T47D (cell line): ENCODE measurements at regions not wholly inside any gene's neighbourhood (a gene's known extent, or its start where the extent isn't known, plus 50 kb on each side); places are given as distances from the start of the nearest gene placed in this dataset.
A peak's percentile ranks its signal among the peaks of the same experiment; 100 is the strongest.
"Not testable (repeated sequence)": the region's sequence is repeated elsewhere in the genome, so short reads cannot be mapped to it uniquely, and the experiment has no call there.

Experiments
- DNase-seq, 2 experiments: peaks; one replicate each; pipeline versions ENCODE4 v3.0.0 to v3.0.0-alpha.2; 2011 to 2012; ENCODE audit warnings: low read depth in 1 of 2, low spot score in 1 of 2
- JUND ChIP-seq: IDR thresholded peaks from 2 replicates; pipeline ENCODE4 v1.6.1; 2012; ENCODE audit warnings: low read depth
- in situ Hi-C: cut with HindIII; loops from 2 replicates; pipeline ENCODE4 v1.10.0; 2016; ENCODE audit warnings: low sequenced_read_pairs, low pct_unique_long_range_greater_than_20kb

DNA sequence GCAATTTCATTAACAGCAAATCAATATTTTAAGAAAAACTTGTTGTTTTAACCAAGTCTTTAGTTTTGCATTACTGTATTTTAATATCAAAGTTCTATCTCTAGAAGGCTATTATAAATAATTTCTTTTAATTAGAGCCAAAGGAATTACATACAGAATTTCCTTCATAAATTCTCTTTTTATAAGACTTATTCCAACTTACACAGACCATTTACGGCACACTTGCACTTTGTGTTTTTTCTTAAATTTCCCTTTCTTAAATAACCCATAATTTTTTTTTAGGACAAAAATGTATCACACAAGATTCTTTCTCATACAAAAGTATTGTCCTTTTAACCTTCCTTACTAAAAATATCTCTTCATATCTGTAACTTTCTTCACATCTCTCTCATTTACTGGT lies 458.5 kb upstream of the CHRM3 start:
- no peak for DNase-seq
- in situ Hi-C loops, result no loop called here
- no peak for TF ChIP-seq JUND

GRCh38 chr1:238916828-238917227 lies 469.5 kb upstream of the CHRM3 start:
- no peak for TF ChIP-seq JUND
- DNase-seq, result no peak
- in situ Hi-C loops, result no loop called here

DNA sequence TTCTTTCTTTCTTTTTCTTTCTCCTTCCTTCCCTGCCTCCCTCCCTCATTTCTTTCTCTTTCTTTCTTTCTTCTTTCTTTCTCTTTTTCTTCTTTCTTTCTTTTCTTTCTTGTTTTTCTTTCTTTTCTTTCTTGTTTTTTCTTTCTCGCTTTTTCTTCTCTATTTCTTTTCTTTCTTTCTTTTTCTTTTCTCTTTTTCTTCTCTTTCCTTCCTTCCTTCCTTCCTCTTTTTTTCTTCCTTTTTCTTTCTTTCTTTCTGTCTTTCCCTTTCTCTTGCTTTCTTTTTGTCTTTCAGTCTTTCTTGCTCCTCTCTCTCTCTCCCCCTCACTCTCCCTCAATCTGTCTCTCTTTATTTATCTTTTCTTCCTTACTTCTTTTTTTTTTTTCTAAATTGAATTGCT lies 472.0 kb upstream of the CHRM3 start:
- in situ Hi-C loops, result no loop called here
- DNase-seq, result no peak

DNA sequence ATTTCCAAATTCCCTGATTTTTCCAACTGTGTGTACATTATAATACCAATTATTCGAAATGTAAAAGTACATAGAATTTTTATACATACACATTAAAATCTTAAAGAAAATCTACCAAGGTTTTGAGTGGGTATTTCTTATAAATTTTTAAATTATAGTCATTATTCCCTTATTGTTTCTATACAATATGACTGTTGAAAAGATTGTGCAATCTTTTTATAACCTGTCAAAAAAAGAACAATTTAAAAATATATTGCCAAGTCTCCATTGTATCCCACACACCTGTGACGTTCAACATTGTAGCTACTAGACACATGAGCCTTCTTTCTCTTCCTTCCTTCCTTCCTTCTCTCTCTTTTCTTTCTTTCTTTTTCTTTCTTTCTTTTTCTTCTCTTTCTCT lies 473.2 kb upstream of the CHRM3 start:
- in situ Hi-C loops, result no loop called here
- no peak for DNase-seq
- TF ChIP-seq JUND, result no peak

More for the DNA sequence above, 472.0 kb upstream of the CHRM3 start:
- TF ChIP-seq JUND, result no peak

GRCh38 chr1:238912148-238912547 lies 474.2 kb upstream of the CHRM3 start:
- in situ Hi-C loops, result no loop called here
- no peak for TF ChIP-seq JUND

GRCh38 chr1:238902752-238903151 lies 483.6 kb upstream of the CHRM3 start:
- DNase-seq, in situ Hi-C loops: not testable (repeated sequence)

More at GRCh38 chr1:238912148-238912547, 474.2 kb upstream of the CHRM3 start:
- no peak for DNase-seq

DNA sequence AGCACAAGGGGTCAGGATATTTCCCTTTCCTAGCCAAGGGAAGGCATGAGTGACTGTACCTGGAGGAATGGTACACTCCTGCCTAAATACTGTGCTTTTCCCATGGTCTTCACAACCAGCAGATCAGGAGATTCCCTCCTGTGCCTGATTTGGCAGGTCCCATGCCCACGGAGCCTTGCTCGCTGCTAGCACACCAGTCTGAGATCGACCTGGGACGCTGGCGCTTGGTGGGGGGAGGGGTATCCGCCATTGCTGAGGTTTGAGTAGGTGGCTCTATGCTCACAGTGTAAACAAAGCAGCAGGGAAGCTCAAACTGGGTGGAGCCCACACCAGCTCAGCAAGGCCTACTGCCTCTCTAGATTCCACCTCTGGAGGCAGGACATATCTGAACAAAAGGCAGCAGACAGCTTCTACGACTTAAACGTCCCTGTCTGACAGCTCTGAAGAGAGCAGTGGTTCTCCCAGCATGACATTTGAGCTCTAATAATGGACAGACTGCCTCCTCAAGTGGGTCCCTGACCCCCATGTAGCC lies 486.0 kb upstream of the CHRM3 start:
- in situ Hi-C loops, result no loop called here
- DNase-seq, result peak in 1 of 2 experiments; percentile 67
- TF ChIP-seq JUND, result no peak

DNA sequence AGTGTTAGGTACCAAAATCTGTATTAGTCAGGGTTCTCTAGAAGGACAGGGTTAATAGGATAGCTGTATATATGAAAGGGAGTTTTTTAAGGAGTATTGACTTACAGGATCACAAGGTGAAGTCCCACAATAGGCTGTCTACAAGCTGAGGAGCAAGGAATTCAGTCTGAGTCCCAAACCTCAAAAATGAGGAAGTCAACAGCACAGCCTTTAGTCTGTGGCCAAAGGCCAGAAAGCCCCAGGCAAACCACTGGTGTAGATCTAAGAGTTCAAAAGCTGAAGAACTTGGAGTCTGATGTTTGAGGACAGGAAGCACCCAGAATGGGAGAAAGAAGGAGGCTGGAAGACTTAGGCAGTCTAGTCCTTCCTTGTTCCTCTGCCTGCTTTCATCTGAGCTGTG lies 487.5 kb upstream of the CHRM3 start:
- DNase-seq, result peak in 1 of 2 experiments; percentile 94
- in situ Hi-C loops, result no loop called here
- no peak for TF ChIP-seq JUND

GRCh38 chr1:238895911-238896310 lies 490.5 kb upstream of the CHRM3 start:
- no peak for TF ChIP-seq JUND
- in situ Hi-C loops, result no loop called here
- peak in 1 of 2 experiments; percentile 43 for DNase-seq

DNA sequence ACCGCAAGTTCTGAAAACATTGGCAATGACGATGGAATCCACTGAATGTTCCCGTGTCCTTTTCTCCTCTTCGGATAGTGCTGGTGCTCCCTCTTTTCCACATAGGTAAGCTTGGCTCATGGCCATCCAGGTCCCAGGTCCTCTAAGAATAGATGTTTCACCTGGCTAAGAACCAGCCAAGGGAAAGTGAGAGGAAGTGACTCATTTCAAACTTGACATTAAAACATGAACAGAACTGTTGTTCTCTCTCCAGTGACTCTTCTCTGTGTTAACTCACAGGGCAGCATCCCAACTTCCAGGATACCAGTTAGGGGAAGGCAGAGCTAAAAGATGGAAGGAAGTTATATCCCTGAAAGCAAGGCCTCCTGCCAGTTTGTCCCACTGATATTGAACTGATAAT lies 493.8 kb upstream of the CHRM3 start:
- no peak for TF ChIP-seq JUND
- in situ Hi-C loops, result no loop called here
- DNase-seq, result peak in 1 of 2 experiments; percentile 26

- peak in 1 of 2 experiments; percentile 49 for DNase-seq
- no peak for TF ChIP-seq JUND
Observed at GRCh38 chr1:238861342-238862066, 524.9 kb upstream of the CHRM3 start.

DNA sequence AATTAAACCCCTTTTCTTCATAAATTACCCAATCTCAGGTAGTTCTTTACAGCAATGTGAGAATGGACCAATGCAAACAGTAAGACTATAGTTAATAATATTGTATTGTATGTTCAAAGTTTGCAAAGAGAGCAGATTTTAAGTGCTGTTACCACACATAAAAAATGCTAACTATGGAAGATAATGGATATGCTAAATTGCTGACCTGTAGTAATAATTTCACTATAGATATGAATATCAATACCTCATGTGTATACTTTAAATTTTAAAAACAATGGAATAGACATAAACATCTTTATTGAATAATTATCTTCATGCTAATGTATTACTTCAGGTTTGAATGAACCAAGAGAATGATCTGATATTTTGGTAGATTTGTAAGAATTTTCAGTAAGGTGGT lies 552.4 kb upstream of the CHRM3 start:
- no peak for DNase-seq
- in situ Hi-C loops, result no loop called here
- TF ChIP-seq JUND, result no peak

More at GRCh38 chr1:238861342-238862066, 524.9 kb upstream of the CHRM3 start:
- in situ Hi-C loops, result no loop called here

DNA sequence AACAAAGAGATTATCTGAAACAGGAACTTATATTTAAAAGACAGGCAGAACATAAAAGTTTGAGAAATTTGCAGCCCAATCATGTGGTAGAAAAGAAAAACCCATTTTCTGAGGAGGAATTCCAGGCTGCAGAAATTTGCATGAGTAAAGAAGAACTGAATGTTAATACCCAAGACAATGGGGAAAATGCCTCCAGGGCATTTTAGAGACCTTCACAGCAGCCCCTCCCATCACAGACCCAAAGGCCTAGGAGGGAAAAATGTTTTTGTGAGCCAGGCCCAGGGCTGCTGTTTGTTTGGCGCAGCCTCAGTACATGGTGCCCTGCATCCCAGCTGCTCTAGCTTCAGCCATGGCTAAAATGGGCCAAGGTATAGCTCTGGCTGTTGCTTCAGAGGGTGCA lies 554.3 kb upstream of the CHRM3 start:
- in situ Hi-C loops, result no loop called here
- DNase-seq, result no peak
- no peak for TF ChIP-seq JUND
